Mesodermal cell (in vitro differentiated cells): ENCODE measurements at regions not wholly inside any gene's neighbourhood (a gene's known extent, or its start where the extent isn't known, plus 50 kb on each side); places are given as distances from the start of the nearest gene placed in this dataset.

Source experiments
- H3K27ac ChIP-seq: 2 replicates; pipeline ENCODE4 v1.7.0; 2013; ENCODE audit warnings: mild to moderate bottlenecking, low read depth, low read length, moderate library complexity; ENCODE audit not compliant: severe bottlenecking
- H3K36me3 ChIP-seq: 2 replicates; pipeline ENCODE4 v1.7.1; 2013; ENCODE audit warnings: mild to moderate bottlenecking, low read length, moderate library complexity; ENCODE audit not compliant: control insufficient read depth, insufficient read depth
- H3K4me1 ChIP-seq: one replicate; pipeline ENCODE4 v1.7.1; 2013; ENCODE audit warnings: mild to moderate bottlenecking, low read length; ENCODE audit not compliant: insufficient read depth, control insufficient read depth, poor library complexity, severe bottlenecking
- H3K4me3 ChIP-seq: 2 replicates; pipeline ENCODE4 v1.7.0; 2013; ENCODE audit warnings: low read length, control low read depth, mild to moderate bottlenecking; ENCODE audit not compliant: insufficient read depth, poor library complexity, severe bottlenecking; ENCODE audit errors: extremely low read depth
- H3K9me3 ChIP-seq: 2 replicates; pipeline ENCODE4 v1.7.1; 2013; ENCODE audit warnings: mild to moderate bottlenecking, low read length, moderate library complexity; ENCODE audit not compliant: control insufficient read depth
- WGBS, 2 experiments: methylation state at CpG; one replicate each; pipeline ENCODE4 v1.1.5; 2013; ENCODE audit warnings: missing lambda C conversion rate in 2 of 2; ENCODE audit not compliant: insufficient coverage in 2 of 2; 5-methylcytosine and 5-hydroxymethylcytosine counted together

GRCh38 chr5:82341325-82341724 lies 63.2 kb upstream of the RPS23 start:
- Histone ChIP-seq H3K4me1 (peaks cover 3% of the 10 kb centered on the region), H3K27ac (no peak overlapping the region), H3K4me3 (no peak overlapping the region), H3K36me3 (no peaks in the 10 kb centered on the region), H3K9me3 (no peaks in the 10 kb centered on the region)
- WGBS, 2 experiments, result no CpG with 5 or more reads among the region's 1 CpG

- peaks cover 8% of the 10 kb centered on the region for H3K4me1 ChIP-seq
- H3K4me3 ChIP-seq, result no peak overlapping the region
- no peaks in the 10 kb centered on the region for H3K9me3 ChIP-seq
- no peak overlapping the region for H3K27ac ChIP-seq
- H3K36me3 ChIP-seq, result no peaks in the 10 kb centered on the region
- WGBS, 2 experiments, result 100% methylated on average over 2 to 3 of the region's 5 CpGs
Measured at GRCh38 chr5:82340799-82341198, 62.6 kb upstream of the RPS23 start.

DNA sequence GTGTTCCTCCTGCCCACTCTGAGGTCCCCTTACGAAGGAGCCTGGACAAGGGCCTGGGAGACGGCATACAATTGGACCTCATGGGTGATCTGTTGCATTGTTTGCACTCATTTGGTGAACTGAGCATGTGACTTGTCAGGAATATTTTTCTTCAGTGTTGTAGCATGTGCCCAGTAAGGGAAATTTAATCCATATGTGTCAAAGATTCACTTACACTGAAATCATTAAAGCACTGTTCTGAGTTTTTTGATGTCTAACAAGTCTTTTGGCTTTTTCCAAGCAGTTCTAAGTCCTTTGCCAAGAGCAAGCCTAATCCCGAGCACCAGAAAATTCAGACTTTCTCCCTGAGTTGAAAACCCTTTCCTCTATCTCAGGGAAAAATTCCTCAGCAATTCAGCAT lies 61.6 kb upstream of the RPS23 start:
- Histone ChIP-seq H3K4me1 (peaks cover 19% of the 10 kb centered on the region), H3K4me3 (no peak overlapping the region), H3K36me3 (no peaks in the 10 kb centered on the region), H3K9me3 (no peaks in the 10 kb centered on the region), H3K27ac (no peak overlapping the region)
- 94 to 100% methylated on average over 2 to 3 of the region's 3 CpGs for WGBS, 2 experiments

DNA sequence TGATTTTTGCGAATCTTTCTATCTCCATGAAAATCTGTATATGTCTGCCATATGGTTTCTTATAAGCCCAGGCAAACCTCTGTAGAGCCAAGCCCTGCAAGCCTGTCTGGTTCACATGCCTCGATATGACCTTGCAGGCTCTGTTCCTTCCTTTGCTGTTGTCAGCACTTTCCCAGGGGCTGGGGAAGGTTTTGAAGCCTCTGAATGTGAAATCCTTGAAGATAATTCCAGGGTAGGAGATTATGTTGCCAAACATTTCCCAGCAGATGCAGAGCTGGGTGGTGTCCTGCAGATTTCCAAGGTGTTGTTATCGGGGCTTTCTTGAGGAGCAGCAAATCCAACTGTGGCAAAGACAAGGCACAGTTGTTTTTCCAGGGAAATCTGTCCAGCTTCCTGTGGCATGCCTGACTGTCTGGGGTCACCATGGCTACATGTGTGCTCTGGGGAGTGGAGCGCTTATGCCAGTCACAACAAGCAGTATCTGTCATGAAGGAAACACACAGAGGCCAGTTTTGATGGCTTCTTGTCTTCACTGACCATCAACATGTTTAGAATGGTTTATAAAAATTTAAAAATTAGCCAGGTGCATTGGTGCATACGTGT lies 60.7 kb upstream of the RPS23 start:
- no peaks in the 10 kb centered on the region for H3K36me3 ChIP-seq
- peak overlapping the region; percentile 65 for H3K27ac ChIP-seq
- 93 to 95% methylated on average over 4 of the region's 5 CpGs for WGBS, 2 experiments
- peaks cover 28% of the 10 kb centered on the region for H3K4me1 ChIP-seq
- H3K9me3 ChIP-seq, result no peaks in the 10 kb centered on the region
- H3K4me3 ChIP-seq, result no peak overlapping the region

GRCh38 chr5:82336959-82337351 lies 58.8 kb upstream of the RPS23 start:
- no peak overlapping the region for H3K4me3 ChIP-seq
- 100% methylated on average over 1 of the region's 1 CpG for WGBS, 2 experiments
- H3K36me3 ChIP-seq, result no peaks in the 10 kb centered on the region
- H3K4me1 ChIP-seq, result peaks cover 43% of the 10 kb centered on the region
- no peak overlapping the region for H3K27ac ChIP-seq
- H3K9me3 ChIP-seq, result no peaks in the 10 kb centered on the region

DNA sequence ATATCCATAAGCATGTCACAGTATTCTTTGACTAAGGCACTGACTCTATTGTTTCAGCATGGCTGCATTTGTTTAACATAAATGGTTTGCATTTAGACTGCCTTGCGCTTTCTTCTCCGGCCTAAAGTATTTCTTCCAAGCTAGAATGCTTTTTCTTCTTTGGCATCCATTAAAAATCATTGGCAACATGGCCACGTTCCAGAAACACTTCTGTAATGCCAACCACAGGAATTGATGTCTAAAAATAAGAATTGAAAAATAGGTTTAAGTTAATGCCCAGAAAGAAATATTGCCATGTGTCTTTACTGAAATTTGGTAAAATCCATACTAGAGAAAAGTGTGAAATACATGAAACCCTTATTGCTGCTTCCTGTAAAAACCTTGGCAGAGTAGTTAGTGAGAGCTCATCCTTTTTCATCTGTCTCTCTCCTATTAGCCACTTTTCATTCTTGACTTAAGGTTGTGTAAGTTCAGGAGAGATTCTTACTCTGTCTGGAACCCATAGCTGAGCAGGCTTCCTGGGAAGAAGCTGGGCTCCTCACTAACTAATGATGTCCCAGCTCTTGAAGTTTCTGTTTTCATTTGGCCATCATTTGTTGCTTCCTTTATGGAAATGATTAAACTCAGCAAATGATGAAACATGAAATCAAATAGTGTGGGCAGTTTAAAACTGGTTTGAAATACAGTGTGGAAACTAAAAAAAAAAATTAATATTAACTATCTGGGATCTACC lies 58.2 kb upstream of the RPS23 start:
- Histone ChIP-seq H3K27ac (no peak overlapping the region), H3K4me1 (peaks cover 43% of the 10 kb centered on the region), H3K9me3 (no peaks in the 10 kb centered on the region), H3K4me3 (no peak overlapping the region), H3K36me3 (no peaks in the 10 kb centered on the region)
- WGBS, 2 experiments, result 90% methylated on average over 3 of the region's 3 CpGs; no CpG with 5 or more reads in 1 of the 2 experiments

DNA sequence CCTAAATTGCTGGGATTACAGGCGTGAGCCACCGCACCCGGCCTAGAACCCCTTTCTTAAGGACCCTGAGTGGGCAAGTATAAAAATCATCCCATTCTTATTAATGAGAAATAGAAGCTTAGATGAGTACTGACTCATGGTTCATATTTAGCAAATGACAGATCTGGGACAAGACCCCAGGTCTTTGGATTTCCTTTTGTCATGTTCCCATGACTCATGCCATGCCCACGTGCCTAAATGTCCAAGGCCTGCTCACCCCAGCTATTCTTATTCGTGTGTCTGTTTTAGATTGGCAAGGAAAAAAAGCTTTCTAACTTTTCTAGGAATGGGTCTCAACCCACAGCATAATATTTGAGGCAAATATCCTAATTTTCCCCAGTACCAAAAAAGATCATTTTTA lies 57.7 kb upstream of the RPS23 start:
- Histone ChIP-seq H3K4me1 (peaks cover 43% of the 10 kb centered on the region), H3K4me3 (no peak overlapping the region), H3K27ac (peak overlapping the region; percentile 93), H3K9me3 (no peaks in the 10 kb centered on the region), H3K36me3 (no peaks in the 10 kb centered on the region)
- 86 to 93% methylated on average over 1 to 2 of the region's 5 CpGs for WGBS, 2 experiments

DNA sequence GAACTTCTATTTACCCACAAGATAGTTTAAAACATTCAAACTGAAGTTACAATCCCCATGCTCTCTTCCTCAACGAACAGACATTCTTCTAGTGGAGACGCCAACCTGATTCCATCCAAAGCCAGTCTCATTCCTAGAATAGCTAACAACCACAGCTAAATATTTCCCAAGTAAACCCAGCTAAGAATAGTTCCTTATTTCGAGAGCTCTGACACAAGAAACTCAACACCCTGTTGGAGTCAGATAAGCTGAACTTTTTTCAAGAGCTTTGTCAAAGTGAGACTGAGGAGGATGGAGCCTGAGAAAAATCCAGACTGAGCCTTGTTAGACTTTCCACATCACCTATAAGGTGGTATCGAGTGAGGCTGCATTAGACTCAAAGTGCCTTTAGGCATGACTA lies 56.7 kb upstream of the RPS23 start:
- H3K4me3 ChIP-seq, result no peak overlapping the region
- 77 to 85% methylated on average over 3 to 4 of the region's 4 CpGs for WGBS, 2 experiments
- peak overlapping the region; percentile 93 for H3K27ac ChIP-seq
- H3K9me3 ChIP-seq, result no peaks in the 10 kb centered on the region
- peaks cover 43% of the 10 kb centered on the region for H3K4me1 ChIP-seq
- H3K36me3 ChIP-seq, result no peaks in the 10 kb centered on the region

GRCh38 chr5:82334085-82334692 lies 56.0 kb upstream of the RPS23 start:
- H3K4me3 ChIP-seq, result no peak overlapping the region
- no peaks in the 10 kb centered on the region for H3K36me3 ChIP-seq
- peaks cover under 1% of the 10 kb centered on the region for H3K9me3 ChIP-seq
- H3K4me1 ChIP-seq, result peaks cover 43% of the 10 kb centered on the region
- WGBS, 2 experiments, result 86 to 100% methylated on average over 4 of the region's 5 CpGs
- H3K27ac ChIP-seq, result peak overlapping the region; percentile 93

GRCh38 chr5:82332886-82333615 lies 54.9 kb upstream of the RPS23 start:
- no CpG with 5 or more reads among the region's 2 CpGs for whole genome bisulfite sequencing, 2 experiments
- peaks cover 4% of the 10 kb centered on the region for H3K9me3 ChIP-seq
- no peaks in the 10 kb centered on the region for H3K36me3 ChIP-seq
- peaks cover 43% of the 10 kb centered on the region for H3K4me1 ChIP-seq
- H3K4me3 ChIP-seq, result no peak overlapping the region
- H3K27ac ChIP-seq, result no peak overlapping the region
